ENCODE measurements at regions not wholly inside any gene's neighbourhood (a gene's known extent, or its start where the extent isn't known, plus 50 kb on each side); places are given as distances from the start of the nearest gene placed in this dataset.

GRCh38 chr12:16870845-16871244 is 264.9 kb upstream of the LMO3 start:
- no peak for DNase-seq
- H3K4me3 ChIP-seq: no peak overlapping the region
- H3K9me3 ChIP-seq: no peaks in the 10 kb centered on the region
- no peaks in the 10 kb centered on the region for H3K4me1 ChIP-seq
- no peaks in the 10 kb centered on the region for H3K36me3 ChIP-seq
- no peak for TF ChIP-seq POLR2A (IDR thresholded peaks at IDR 0.05)
- TF ChIP-seq EP300 (IDR thresholded peaks at IDR 0.05): no peak
- TF ChIP-seq CTCF (IDR thresholded peaks at IDR 0.05): no peak
- no peak for TF ChIP-seq POLR2AphosphoS5 (IDR thresholded peaks at IDR 0.05)
- 73 to 78% methylated on average over 1 of the region's 1 CpG for WGBS, 2 donors
- H3K27me3 ChIP-seq: no peaks in the 10 kb centered on the region
- H3K27ac ChIP-seq: no peak overlapping the region
- intact Hi-C loops (cut with DNase I): no loop called here

GRCh38 chr12:16863742-16864141 is 257.8 kb upstream of the LMO3 start:
- TF ChIP-seq EP300 (IDR thresholded peaks at IDR 0.05): no peak
- no peak for TF ChIP-seq CTCF (IDR thresholded peaks at IDR 0.05)
- no peak for TF ChIP-seq POLR2A (IDR thresholded peaks at IDR 0.05)
- no peak for TF ChIP-seq POLR2AphosphoS5 (IDR thresholded peaks at IDR 0.05)

DNA sequence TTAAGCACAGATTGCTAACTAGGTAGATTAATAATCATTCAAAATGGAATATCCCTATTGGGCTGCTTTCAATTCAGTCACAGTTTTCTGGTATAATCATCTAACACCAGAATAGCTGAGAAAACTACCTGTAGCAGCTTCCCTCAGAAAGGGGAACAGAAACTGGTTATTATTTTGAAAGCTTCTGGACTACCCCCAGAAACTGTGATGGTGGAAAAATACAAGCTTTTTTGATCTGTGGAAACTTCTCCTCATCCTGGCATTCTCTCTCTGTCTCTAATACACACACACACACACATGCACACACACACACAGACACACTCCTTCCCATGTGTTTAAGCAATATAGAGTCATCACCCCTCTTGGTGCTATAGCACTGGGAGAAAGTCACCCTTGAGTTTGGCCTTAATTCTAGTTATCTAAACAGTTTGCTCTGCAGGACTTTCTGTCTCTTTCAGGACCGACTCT is 251.5 kb upstream of the LMO3 start:
- Histone ChIP-seq H3K4me1 (no peaks in the 10 kb centered on the region), H3K9me3 (no peaks in the 10 kb centered on the region), H3K27ac (no peak overlapping the region), H3K36me3 (no peaks in the 10 kb centered on the region), H3K27me3 (no peaks in the 10 kb centered on the region), H3K4me3 (no peak overlapping the region)
- TF ChIP-seq CTCF (IDR thresholded peaks at IDR 0.05) (no peak), POLR2A (IDR thresholded peaks at IDR 0.05) (no peak), EP300 (IDR thresholded peaks at IDR 0.05) (no peak)
- 30 to 53% methylated on average over 1 of the region's 1 CpG for WGBS, 2 donors
- no peak for DNase-seq
- intact Hi-C loops (cut with DNase I): no loop called here

More at GRCh38 chr12:16863742-16864141, 257.8 kb upstream of the LMO3 start:
- Histone ChIP-seq H3K4me1 (no peaks in the 10 kb centered on the region), H3K27me3 (no peaks in the 10 kb centered on the region), H3K9me3 (no peaks in the 10 kb centered on the region), H3K36me3 (no peaks in the 10 kb centered on the region), H3K27ac (no peak overlapping the region), H3K4me3 (no peak overlapping the region)
- intact Hi-C loops (cut with DNase I): no loop called here
- DNase-seq: no peak

DNA sequence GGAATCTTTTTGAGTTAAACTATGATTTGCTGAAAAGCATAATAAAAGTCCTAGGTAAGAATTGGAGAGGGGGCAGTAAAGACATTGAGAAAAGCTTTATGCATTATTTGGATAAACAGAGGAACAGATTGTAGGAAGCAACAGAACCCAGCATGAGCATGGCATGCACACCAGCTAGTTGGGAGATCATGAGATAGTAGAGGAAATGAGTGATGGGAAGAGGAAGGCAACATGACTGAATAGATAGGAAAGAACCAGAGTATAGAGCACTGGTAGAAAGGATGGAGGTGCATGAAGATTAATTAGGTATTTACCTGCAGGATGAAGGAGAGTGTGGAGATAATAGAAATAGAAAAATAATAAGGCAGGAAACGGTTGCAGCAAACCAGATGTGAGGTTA is 248.5 kb upstream of the LMO3 start:
- no peaks in the 10 kb centered on the region for H3K4me1 ChIP-seq
- DNase-seq: no peak
- no peak for TF ChIP-seq EP300 (IDR thresholded peaks at IDR 0.05)
- no peak for TF ChIP-seq POLR2A (IDR thresholded peaks at IDR 0.05)
- no peak for TF ChIP-seq POLR2AphosphoS5 (IDR thresholded peaks at IDR 0.05)
- TF ChIP-seq CTCF (IDR thresholded peaks at IDR 0.05): no peak

GRCh38 chr12:16849473-16849872 is 243.5 kb upstream of the LMO3 start:
- TF ChIP-seq POLR2A (IDR thresholded peaks at IDR 0.05): no peak
- TF ChIP-seq POLR2AphosphoS5 (IDR thresholded peaks at IDR 0.05): no peak
- TF ChIP-seq EP300 (IDR thresholded peaks at IDR 0.05): no peak
- TF ChIP-seq CTCF (IDR thresholded peaks at IDR 0.05): no peak
- no peaks in the 10 kb centered on the region for H3K4me1 ChIP-seq
- no peak overlapping the region for H3K27ac ChIP-seq
- 77 to 80% methylated on average over 2 of the region's 2 CpGs for WGBS, 2 donors
- no peaks in the 10 kb centered on the region for H3K27me3 ChIP-seq
- intact Hi-C loops (cut with DNase I): no loop called here
- H3K4me3 ChIP-seq: no peak overlapping the region
- no peaks in the 10 kb centered on the region for H3K9me3 ChIP-seq
- no peaks in the 10 kb centered on the region for H3K36me3 ChIP-seq
- DNase-seq: no peak

More for the DNA sequence above, 248.5 kb upstream of the LMO3 start:
- Histone ChIP-seq H3K9me3 (no peaks in the 10 kb centered on the region), H3K36me3 (no peaks in the 10 kb centered on the region), H3K27ac (no peak overlapping the region), H3K27me3 (no peaks in the 10 kb centered on the region), H3K4me3 (no peak overlapping the region)
- intact Hi-C loops (cut with DNase I): no loop called here
- WGBS, 2 donors: 80% methylated on average over 1 of the region's 1 CpG
